ENCODE measurements at regions not wholly inside any gene's neighbourhood (a gene's known extent, or its start where the extent isn't known, plus 50 kb on each side); places are given as distances from the start of the nearest gene placed in this dataset.
A peak's percentile ranks its signal among the peaks of the same experiment; 100 is the strongest.

- no peaks in the 10 kb centered on the region for H3K9me3 ChIP-seq (ENCODE audit: control insufficient read depth, low read length)
- 100% methylated on average over 1 of the region's 1 CpG for WGBS, 2 experiments (ENCODE audit: insufficient coverage in 2 of 2)
- no peaks in the 10 kb centered on the region for H3K36me3 ChIP-seq (ENCODE audit: control insufficient read depth, insufficient read depth, low read length)
- H3K4me3 ChIP-seq (ENCODE audit: extremely low read depth, insufficient read depth, low read length, poor library complexity, severe bottlenecking) = no peak overlapping the region
- H3K4me1 ChIP-seq (ENCODE audit: control insufficient read depth, insufficient read depth, low read length, poor library complexity, severe bottlenecking) = peaks cover 8% of the 10 kb centered on the region
- no peak overlapping the region for H3K27ac ChIP-seq (ENCODE audit: low read depth, low read length, severe bottlenecking)
Measured at GRCh38 chr4:123807866-123808265, 411.3 kb downstream of the SPRY1 start.

- Histone ChIP-seq H3K27ac (ENCODE audit: low read depth, low read length, severe bottlenecking) (no peak overlapping the region), H3K36me3 (ENCODE audit: control insufficient read depth, insufficient read depth, low read length) (no peaks in the 10 kb centered on the region), H3K4me3 (ENCODE audit: extremely low read depth, insufficient read depth, low read length, poor library complexity, severe bottlenecking) (no peak overlapping the region), H3K4me1 (ENCODE audit: control insufficient read depth, insufficient read depth, low read length, poor library complexity, severe bottlenecking) (no peaks in the 10 kb centered on the region), H3K9me3 (ENCODE audit: control insufficient read depth, low read length) (no peaks in the 10 kb centered on the region)
- WGBS, 2 experiments (ENCODE audit: insufficient coverage in 2 of 2) = 96 to 100% methylated on average over 1 of the region's 1 CpG
Measured at GRCh38 chr4:123809864-123810263, 413.3 kb downstream of the SPRY1 start.

DNA sequence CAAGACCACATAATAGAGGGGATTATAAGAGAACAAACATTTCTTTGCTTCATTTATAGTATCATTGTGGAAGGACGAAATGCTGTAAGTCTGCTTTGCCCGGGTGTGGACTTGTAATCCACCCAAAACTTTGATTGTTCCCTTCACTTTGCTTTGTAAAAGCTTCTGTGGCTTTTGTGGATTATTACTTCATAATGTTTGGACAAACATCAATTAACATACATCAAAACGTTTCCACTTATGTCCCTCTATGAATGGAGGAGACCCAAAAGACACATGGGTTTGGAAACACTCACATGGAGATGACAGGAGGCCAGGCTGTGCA is 415.4 kb downstream of the SPRY1 start:
- no peak overlapping the region for H3K27ac ChIP-seq (ENCODE audit: low read depth, low read length, severe bottlenecking)
- H3K36me3 ChIP-seq (ENCODE audit: control insufficient read depth, insufficient read depth, low read length) = no peaks in the 10 kb centered on the region
- no peaks in the 10 kb centered on the region for H3K4me1 ChIP-seq (ENCODE audit: control insufficient read depth, insufficient read depth, low read length, poor library complexity, severe bottlenecking)
- no CpG with 5 or more reads among the region's 3 CpGs for WGBS, 2 experiments (ENCODE audit: insufficient coverage in 2 of 2)
- no peaks in the 10 kb centered on the region for H3K9me3 ChIP-seq (ENCODE audit: control insufficient read depth, low read length)
- no peak overlapping the region for H3K4me3 ChIP-seq (ENCODE audit: extremely low read depth, insufficient read depth, low read length, poor library complexity, severe bottlenecking)

GRCh38 chr4:123813901-123814300 is 417.3 kb downstream of the SPRY1 start:
- Histone ChIP-seq H3K27ac (ENCODE audit: low read depth, low read length, severe bottlenecking) (no peak overlapping the region), H3K36me3 (ENCODE audit: control insufficient read depth, insufficient read depth, low read length) (no peaks in the 10 kb centered on the region), H3K4me1 (ENCODE audit: control insufficient read depth, insufficient read depth, low read length, poor library complexity, severe bottlenecking) (no peaks in the 10 kb centered on the region), H3K9me3 (ENCODE audit: control insufficient read depth, low read length) (no peaks in the 10 kb centered on the region), H3K4me3 (ENCODE audit: extremely low read depth, insufficient read depth, low read length, poor library complexity, severe bottlenecking) (no peak overlapping the region)
- 86 to 100% methylated on average over 2 of the region's 2 CpGs for WGBS, 2 experiments (ENCODE audit: insufficient coverage in 2 of 2)

DNA sequence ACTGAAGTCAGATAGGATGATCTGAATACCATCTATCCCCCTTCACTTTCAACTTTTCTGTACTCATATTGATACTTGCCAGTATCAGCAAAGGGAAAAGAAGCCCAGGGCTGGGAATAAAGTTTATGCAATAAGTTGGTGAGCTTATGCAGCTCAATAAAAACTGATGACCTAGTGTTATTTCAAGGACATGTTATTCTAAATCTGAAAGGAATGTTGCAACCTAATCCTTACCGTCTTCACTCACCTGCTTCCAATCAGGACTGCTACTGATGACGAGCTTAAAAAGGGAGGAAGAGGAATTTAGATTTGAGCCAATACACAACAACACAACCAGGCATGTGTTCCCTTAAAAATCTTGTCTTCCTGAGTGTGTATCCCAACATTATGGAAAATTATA is 419.9 kb downstream of the SPRY1 start:
- WGBS, 2 experiments (ENCODE audit: insufficient coverage in 2 of 2) = no CpG with 5 or more reads among the region's 2 CpGs
- no peaks in the 10 kb centered on the region for H3K9me3 ChIP-seq (ENCODE audit: control insufficient read depth, low read length)
- no peaks in the 10 kb centered on the region for H3K36me3 ChIP-seq (ENCODE audit: control insufficient read depth, insufficient read depth, low read length)
- H3K4me1 ChIP-seq (ENCODE audit: control insufficient read depth, insufficient read depth, low read length, poor library complexity, severe bottlenecking) = no peaks in the 10 kb centered on the region
- H3K27ac ChIP-seq (ENCODE audit: low read depth, low read length, severe bottlenecking) = no peak overlapping the region
- H3K4me3 ChIP-seq (ENCODE audit: extremely low read depth, insufficient read depth, low read length, poor library complexity, severe bottlenecking) = no peak overlapping the region

DNA sequence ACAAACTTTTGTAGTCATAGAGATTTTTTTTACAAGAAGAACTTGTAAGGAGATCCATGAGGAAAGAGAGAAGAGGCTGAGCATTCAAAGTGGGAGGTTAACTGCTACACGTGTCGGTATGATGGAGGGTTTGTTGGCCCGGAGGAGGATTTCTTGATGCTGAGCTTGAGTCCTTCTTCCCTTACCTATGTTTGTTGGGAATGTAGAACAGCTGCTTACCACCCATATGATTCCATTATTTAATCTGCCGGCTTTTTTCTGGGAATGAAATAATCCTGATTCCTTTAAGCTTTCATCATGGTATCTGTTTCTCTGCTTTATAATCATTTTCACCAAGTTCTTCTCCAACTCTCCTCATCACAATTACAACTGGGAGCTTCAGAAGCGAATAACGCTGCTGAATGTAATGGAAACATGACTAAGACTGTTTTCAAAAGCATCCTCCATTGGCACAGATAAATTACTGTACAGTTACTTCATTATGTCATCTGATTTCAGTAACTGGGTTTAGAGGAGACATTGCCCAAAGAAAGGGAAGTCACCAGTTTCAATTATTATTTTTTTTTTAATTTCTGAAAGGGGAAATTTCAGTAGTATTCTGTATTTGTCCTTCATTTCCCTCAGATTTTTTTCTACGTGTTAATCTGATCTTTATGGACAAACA is 420.6 kb downstream of the SPRY1 start:
- no peak overlapping the region for H3K4me3 ChIP-seq (ENCODE audit: extremely low read depth, insufficient read depth, low read length, poor library complexity, severe bottlenecking)
- no peak overlapping the region for H3K27ac ChIP-seq (ENCODE audit: low read depth, low read length, severe bottlenecking)
- H3K36me3 ChIP-seq (ENCODE audit: control insufficient read depth, insufficient read depth, low read length) = no peaks in the 10 kb centered on the region
- no peaks in the 10 kb centered on the region for H3K9me3 ChIP-seq (ENCODE audit: control insufficient read depth, low read length)
- H3K4me1 ChIP-seq (ENCODE audit: control insufficient read depth, insufficient read depth, low read length, poor library complexity, severe bottlenecking) = no peaks in the 10 kb centered on the region
- WGBS, 2 experiments (ENCODE audit: insufficient coverage in 2 of 2) = 100% methylated on average over 1 of the region's 7 CpGs; no CpG with 5 or more reads in 1 of the 2 experiments

GRCh38 chr4:123819362-123820035 is 422.9 kb downstream of the SPRY1 start:
- Histone ChIP-seq H3K36me3 (ENCODE audit: control insufficient read depth, insufficient read depth, low read length) (no peaks in the 10 kb centered on the region), H3K9me3 (ENCODE audit: control insufficient read depth, low read length) (no peaks in the 10 kb centered on the region), H3K27ac (ENCODE audit: low read depth, low read length, severe bottlenecking) (no peak overlapping the region), H3K4me1 (ENCODE audit: control insufficient read depth, insufficient read depth, low read length, poor library complexity, severe bottlenecking) (no peaks in the 10 kb centered on the region), H3K4me3 (ENCODE audit: extremely low read depth, insufficient read depth, low read length, poor library complexity, severe bottlenecking) (no peak overlapping the region)

- Histone ChIP-seq H3K4me1 (ENCODE audit: control insufficient read depth, insufficient read depth, low read length, poor library complexity, severe bottlenecking) (no peaks in the 10 kb centered on the region), H3K4me3 (ENCODE audit: extremely low read depth, insufficient read depth, low read length, poor library complexity, severe bottlenecking) (no peak overlapping the region), H3K27ac (ENCODE audit: low read depth, low read length, severe bottlenecking) (peak overlapping the region; percentile 32), H3K36me3 (ENCODE audit: control insufficient read depth, insufficient read depth, low read length) (no peaks in the 10 kb centered on the region), H3K9me3 (ENCODE audit: control insufficient read depth, low read length) (no peaks in the 10 kb centered on the region)
Measured at GRCh38 chr4:123821861-123822260, 425.3 kb downstream of the SPRY1 start.

DNA sequence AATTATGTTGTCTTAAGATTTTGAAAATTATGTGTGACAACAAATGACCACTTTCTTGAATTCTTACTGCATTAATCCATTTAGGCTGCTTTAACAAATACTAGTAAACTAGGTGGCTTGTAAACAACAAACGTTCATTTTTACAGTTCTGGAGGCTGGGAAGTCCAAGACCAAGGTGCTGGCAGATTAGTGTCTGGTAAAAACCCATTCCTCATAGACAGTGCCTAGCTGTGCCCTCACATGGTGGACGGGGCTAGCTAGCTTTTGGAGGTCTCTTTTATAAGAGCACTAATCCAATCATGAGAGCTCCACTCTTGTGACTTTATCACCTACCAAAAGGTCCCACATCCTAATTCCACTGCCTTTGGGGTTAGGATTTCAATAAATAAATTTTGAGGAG is 425.8 kb downstream of the SPRY1 start:
- Histone ChIP-seq H3K27ac (ENCODE audit: low read depth, low read length, severe bottlenecking) (no peak overlapping the region), H3K4me1 (ENCODE audit: control insufficient read depth, insufficient read depth, low read length, poor library complexity, severe bottlenecking) (no peaks in the 10 kb centered on the region), H3K36me3 (ENCODE audit: control insufficient read depth, insufficient read depth, low read length) (no peaks in the 10 kb centered on the region), H3K9me3 (ENCODE audit: control insufficient read depth, low read length) (no peaks in the 10 kb centered on the region), H3K4me3 (ENCODE audit: extremely low read depth, insufficient read depth, low read length, poor library complexity, severe bottlenecking) (no peak overlapping the region)
- 100% methylated on average over 1 of the region's 2 CpGs; no CpG with 5 or more reads in 1 of the 2 experiments for WGBS, 2 experiments (ENCODE audit: insufficient coverage in 2 of 2)

DNA sequence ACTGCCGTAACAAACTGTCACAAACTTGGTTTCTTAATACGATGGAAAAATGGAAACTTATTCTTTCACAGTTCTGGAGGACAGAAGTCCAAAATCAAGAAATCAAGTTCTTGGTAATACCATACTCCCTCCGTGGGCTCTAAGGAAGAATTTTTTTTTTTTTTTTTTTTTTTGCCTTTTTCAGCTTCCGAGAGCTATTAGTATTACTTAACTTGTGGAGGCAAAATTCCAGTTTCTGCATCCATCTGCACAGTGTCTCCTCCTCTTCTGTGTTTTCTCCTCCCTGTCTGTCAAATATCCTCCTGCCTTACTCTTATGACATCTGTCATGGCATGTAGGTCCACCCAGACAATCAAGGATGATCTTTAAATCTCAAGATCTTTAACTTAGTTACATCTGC is 426.6 kb downstream of the SPRY1 start:
- no peaks in the 10 kb centered on the region for H3K4me1 ChIP-seq (ENCODE audit: control insufficient read depth, insufficient read depth, low read length, poor library complexity, severe bottlenecking)
- H3K27ac ChIP-seq (ENCODE audit: low read depth, low read length, severe bottlenecking) = no peak overlapping the region
- H3K36me3 ChIP-seq (ENCODE audit: control insufficient read depth, insufficient read depth, low read length) = no peaks in the 10 kb centered on the region
- H3K4me3 ChIP-seq (ENCODE audit: extremely low read depth, insufficient read depth, low read length, poor library complexity, severe bottlenecking) = no peak overlapping the region
- H3K9me3 ChIP-seq (ENCODE audit: control insufficient read depth, low read length) = no peaks in the 10 kb centered on the region
- WGBS, 2 experiments (ENCODE audit: insufficient coverage in 2 of 2) = 100% methylated on average over 2 of the region's 4 CpGs; no CpG with 5 or more reads in 1 of the 2 experiments

- WGBS, 2 experiments (ENCODE audit: insufficient coverage in 2 of 2) = no CpG with 5 or more reads among the region's 1 CpG
- Histone ChIP-seq H3K36me3 (ENCODE audit: control insufficient read depth, insufficient read depth, low read length) (no peaks in the 10 kb centered on the region), H3K4me3 (ENCODE audit: extremely low read depth, insufficient read depth, low read length, poor library complexity, severe bottlenecking) (no peak overlapping the region), H3K27ac (ENCODE audit: low read depth, low read length, severe bottlenecking) (no peak overlapping the region), H3K4me1 (ENCODE audit: control insufficient read depth, insufficient read depth, low read length, poor library complexity, severe bottlenecking) (no peaks in the 10 kb centered on the region), H3K9me3 (ENCODE audit: control insufficient read depth, low read length) (no peaks in the 10 kb centered on the region)
Measured at GRCh38 chr4:123824524-123824923, 427.9 kb downstream of the SPRY1 start.
